ENCODE measurements at regions not wholly inside any gene's neighbourhood (a gene's known extent, or its start where the extent isn't known, plus 50 kb on each side); places are given as distances from the start of the nearest gene placed in this dataset.

GRCh38 chr7:18421297-18422002 lies 74.1 kb upstream of the HDAC9 start (continued):
- TF ChIP-seq STAT3 (IDR thresholded peaks at IDR 0.05; ENCODE audit: low read depth, low read length) (no peak), RFX5 (IDR thresholded peaks at IDR 0.05; ENCODE audit: low read depth, low read length) (no peak), BHLHE40 (IDR thresholded peaks at IDR 0.05; ENCODE audit: borderline replicate concordance in 1 of 2, low read depth in 2 of 2, low read length in 1 of 2) (peak in 1 of 2 experiments; percentile 51; a peak in 1 of 4 replicates), SIN3A (IDR thresholded peaks at IDR 0.05; ENCODE audit: low read depth, low read length) (no peak), IKZF1 (conservative IDR thresholded peaks at IDR 0.05) (0 out of 2 replicates have a peak, but pooled peaks have one; percentile 15), RAD51 (IDR thresholded peaks at IDR 0.05) (peak; percentile 73), NFIC (IDR thresholded peaks at IDR 0.05; ENCODE audit: low read depth, low read length) (no peak)

- BruUV-seq (replicated peaks): no TSS peak
- RAD21 ChIA-PET (ENCODE audit: unreplicated experiment): no interaction called here
- intact Hi-C loops (cut with micrococcal nuclease; ENCODE audit: unreplicated experiment): no loop called here
- Histone ChIP-seq H3K79me2 (ENCODE audit: control insufficient read depth, insufficient read depth, low read length) (no peaks in the 10 kb centered on the region), H3K9ac (ENCODE audit: control insufficient read depth, insufficient read depth, low read length) (no peak overlapping the region), H4K20me1 (ENCODE audit: control insufficient read depth, insufficient read depth) (no peaks in the 10 kb centered on the region), H3K36me3 (ENCODE audit: control insufficient read depth in 2 of 2, insufficient read depth in 2 of 2, low read length in 1 of 2) (no peaks in the 10 kb centered on the region), H2AFZ (ENCODE audit: control insufficient read depth, low read depth, low read length) (no peak overlapping the region), H3K4me3 (no peak overlapping the region), H3K27ac (ENCODE audit: control insufficient read depth, insufficient read depth) (no peak overlapping the region), H3K9me3 (replicated peaks; ENCODE audit: control insufficient read depth, insufficient read depth, low read length) (no peaks in the 10 kb centered on the region), H3K27me3 (replicated peaks in 1 of 2; ENCODE audit: control insufficient read depth in 2 of 2, insufficient read depth in 2 of 2, low read length in 1 of 2) (no peaks in the 10 kb centered on the region), H3K4me1 (ENCODE audit: control insufficient read depth, insufficient read depth, low read length) (no peaks in the 10 kb centered on the region), H3K4me2 (ENCODE audit: control insufficient read depth, insufficient read depth) (no peak overlapping the region)
- ATAC-seq: no peak
- in situ Hi-C loops (cut with MboI): no loop called here
- CTCF ChIA-PET: no interaction called here
- SMC1A ChIA-PET (ENCODE audit: uncharacterized antibody, unreplicated experiment): interaction anchor here (0.6 to 0.8 kb wide), 2 partner anchors 20 to 566 kb away, joined by 3 read pairs; no protein-coding TSS in a partner anchor
- WGBS (ENCODE audit: insufficient coverage, insufficient replicate concordance, low lambda C conversion rate, missing lambda C conversion rate): 89% methylated on average over 4 of the region's 4 CpGs
- DNase-seq (ENCODE audit: low read depth, low spot score): no peak
- POLR2A ChIA-PET: no interaction called here
- FAIRE-seq: no peak
- no peak for TF ChIP-seq SUZ12 (IDR thresholded peaks at IDR 0.05; ENCODE audit: unreplicated experiment)
- TF ChIP-seq NR2C1 (IDR thresholded peaks at IDR 0.05): no peak
- no peak for TF ChIP-seq IRF3 (IDR thresholded peaks at IDR 0.05)
- TF ChIP-seq NR2F1 (conservative IDR thresholded peaks at IDR 0.05): no peak
- TF ChIP-seq STAT1 (conservative IDR thresholded peaks at IDR 0.05): no peak
- TF ChIP-seq ZZZ3 (IDR thresholded peaks at IDR 0.05; ENCODE audit: control insufficient read depth, insufficient read length, low read depth): no peak
- TF ChIP-seq CEBPB (IDR thresholded peaks at IDR 0.05; ENCODE audit: borderline replicate concordance in 1 of 2, low read depth in 2 of 2, low read length in 2 of 2): no peak
- no peak for TF ChIP-seq REST (IDR thresholded peaks at IDR 0.05; ENCODE audit: low read depth, low read length)
- no peak for TF ChIP-seq POLR2A (IDR thresholded peaks at IDR 0.05; ENCODE audit: low read depth, low read length)
- no peak for TF ChIP-seq USF2 (IDR thresholded peaks at IDR 0.05; ENCODE audit: borderline replicate concordance, low read depth, low read length)
- no peak for TF ChIP-seq POLR2AphosphoS2 (IDR thresholded peaks at IDR 0.05; ENCODE audit: low read depth, low read length)
- TF ChIP-seq STAT3 (IDR thresholded peaks at IDR 0.05; ENCODE audit: low read depth, low read length): no peak
- TF ChIP-seq RAD51 (IDR thresholded peaks at IDR 0.05): no peak
Measured at GRCh38 chr7:18425227-18425626, 70.3 kb upstream of the HDAC9 start.
